ENCODE measurements at regions not wholly inside any gene's neighbourhood (a gene's known extent, or its start where the extent isn't known, plus 50 kb on each side); places are given as distances from the start of the nearest gene placed in this dataset.
"Not testable (repeated sequence)": the region's sequence is repeated elsewhere in the genome, so short reads cannot be mapped to it uniquely, and the experiment has no call there.

GRCh38 chr9:30771163-30771708 lies 1613.2 kb upstream of the ACO1 start:
- peak; percentile 25 for DNase-seq

GRCh38 chr9:30771760-30772159 lies 1612.7 kb upstream of the ACO1 start:
- no peak for DNase-seq

GRCh38 chr9:30773427-30773826 lies 1611.0 kb upstream of the ACO1 start:
- no peak for DNase-seq

GRCh38 chr9:30774326-30774725 lies 1610.1 kb upstream of the ACO1 start:
- no peak for DNase-seq

GRCh38 chr9:30775236-30775635 lies 1609.2 kb upstream of the ACO1 start:
- DNase-seq = no peak

DNA sequence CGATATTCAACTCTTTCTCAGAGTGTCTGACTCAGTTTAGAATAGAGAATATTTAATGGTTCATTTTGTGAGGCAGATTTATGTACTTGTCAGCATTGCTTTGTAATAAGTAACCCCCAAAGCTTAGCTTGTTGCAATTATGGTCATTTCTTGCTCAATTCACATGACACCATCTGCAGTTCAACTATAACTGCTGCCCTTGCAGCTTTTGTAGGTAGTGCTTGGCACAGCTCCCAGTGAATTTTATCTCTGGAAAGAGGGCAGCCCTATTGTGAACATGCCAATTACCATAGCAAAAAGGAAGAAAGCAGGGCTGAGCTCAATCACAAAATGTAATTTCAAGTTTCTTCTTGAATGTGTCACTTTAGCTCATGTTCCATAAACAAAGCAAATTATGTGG lies 1587.7 kb upstream of the ACO1 start:
- peak; percentile 87 for DNase-seq

DNA sequence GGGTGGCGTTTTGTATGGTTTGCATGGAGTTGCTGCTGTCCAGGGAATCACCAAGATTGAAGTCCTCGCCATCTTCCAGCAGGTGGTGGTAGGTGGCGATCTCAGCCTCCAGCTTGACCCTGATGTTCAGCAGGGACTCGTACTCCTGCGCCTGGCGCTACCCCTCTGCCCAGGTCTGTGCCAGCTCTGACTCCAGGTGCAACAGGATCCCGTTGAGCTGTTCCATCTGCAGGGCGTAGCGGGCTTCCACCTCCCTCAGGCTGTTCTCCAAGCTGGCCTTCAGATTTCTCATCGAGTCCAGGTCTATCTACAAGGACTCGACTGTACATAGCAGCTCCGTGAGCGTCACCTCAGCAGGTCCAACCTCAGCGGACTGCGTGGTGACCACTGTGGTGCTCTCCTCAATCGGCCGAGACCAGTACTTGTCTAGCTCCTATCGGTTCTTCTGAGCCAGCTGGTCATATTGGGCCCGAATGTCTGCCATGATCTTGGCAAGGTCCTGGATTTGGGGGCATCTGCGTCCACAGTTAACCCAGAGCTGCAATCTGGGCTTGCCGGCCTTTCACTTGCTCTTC lies 1584.8 kb upstream of the ACO1 start:
- no peak for DNase-seq

DNA sequence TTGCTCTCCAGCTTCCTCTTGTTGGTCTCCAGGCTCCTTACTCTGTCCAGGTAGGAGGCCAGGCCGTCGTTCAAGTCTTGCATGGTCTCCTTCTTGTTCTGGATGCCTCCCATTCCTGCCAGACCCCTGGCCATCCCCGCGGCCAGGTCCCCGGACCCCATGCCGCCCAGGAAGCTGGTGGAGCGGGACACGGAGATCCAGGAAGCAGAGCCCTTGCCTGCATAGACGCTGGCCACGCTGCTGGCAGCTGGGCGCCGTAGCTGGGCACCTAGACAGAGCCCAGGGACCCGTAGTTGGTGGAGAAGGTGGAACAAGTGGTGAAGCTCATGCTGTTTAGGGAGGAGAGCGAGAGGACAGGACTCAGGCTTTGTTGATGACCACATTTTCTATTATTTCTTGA lies 1584.0 kb upstream of the ACO1 start:
- DNase-seq = no peak

- no peak for DNase-seq
Observed at GRCh38 chr9:30812821-30813220, 1571.6 kb upstream of the ACO1 start.

DNA sequence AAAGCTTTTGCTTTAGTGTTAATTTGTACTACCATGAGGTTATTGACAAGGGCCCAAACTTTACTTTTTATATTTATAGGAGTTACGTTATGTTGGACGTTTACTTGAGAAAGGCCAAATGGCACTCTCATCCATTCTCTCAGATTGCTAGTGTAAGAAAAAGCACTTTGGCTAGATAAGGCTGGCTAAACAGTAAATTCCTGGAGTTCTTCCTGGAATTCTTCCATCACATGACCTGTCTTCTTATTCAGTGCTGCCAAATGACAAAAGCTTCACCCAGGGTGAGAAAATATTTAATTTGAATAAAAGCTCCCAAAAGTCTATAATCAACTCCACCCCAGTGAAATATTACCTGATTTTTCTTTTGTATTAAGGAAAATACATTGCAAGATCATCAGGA lies 1568.9 kb upstream of the ACO1 start:
- DNase-seq = no peak

DNA sequence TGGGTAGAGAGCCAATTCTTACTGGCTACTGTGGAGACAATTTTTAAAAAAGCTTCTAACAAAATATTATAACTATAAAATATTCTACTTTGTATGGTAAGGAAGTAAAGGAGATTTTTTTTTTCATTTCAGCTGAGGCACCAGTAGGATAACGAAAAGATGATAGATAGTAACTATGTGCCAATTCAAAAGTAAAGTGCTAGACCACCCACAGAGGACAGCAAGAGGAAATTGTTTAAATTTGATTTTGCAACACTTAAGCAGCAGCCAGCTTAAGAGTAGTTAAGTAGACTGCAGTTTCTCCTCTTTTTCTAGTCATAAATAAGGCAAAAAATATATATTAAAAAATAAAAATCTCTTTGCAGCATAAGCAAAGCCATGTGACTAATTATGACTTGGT lies 1539.3 kb upstream of the ACO1 start:
- DNase-seq = no peak

GRCh38 chr9:30846651-30847050 lies 1537.8 kb upstream of the ACO1 start:
- no peak for DNase-seq

DNA sequence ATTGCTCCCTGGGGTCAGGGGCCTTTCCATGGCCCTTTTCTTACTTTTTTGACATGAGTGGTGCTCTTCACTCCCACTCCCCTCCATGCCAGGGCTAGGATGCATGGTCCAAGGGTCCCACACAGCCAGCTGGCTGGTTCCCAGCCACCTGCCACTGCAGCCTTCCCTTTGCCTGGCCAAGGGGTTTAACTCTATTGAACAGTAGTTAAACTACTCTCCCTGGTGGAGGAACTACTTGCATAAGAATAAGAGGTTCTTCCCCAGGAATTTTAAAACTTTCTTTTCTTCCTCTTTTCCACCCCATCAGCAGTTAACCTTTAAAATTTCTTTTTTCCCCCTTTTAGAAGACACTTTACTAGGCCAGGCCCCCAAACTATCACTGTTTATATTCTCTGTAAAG lies 1532.8 kb upstream of the ACO1 start:
- no peak for DNase-seq

- no peak for DNase-seq
Observed at GRCh38 chr9:30900706-30901105, 1483.7 kb upstream of the ACO1 start.

GRCh38 chr9:30913331-30913730 lies 1471.1 kb upstream of the ACO1 start:
- peak; percentile 47 for DNase-seq

GRCh38 chr9:30915451-30915850 lies 1469.0 kb upstream of the ACO1 start:
- DNase-seq = no peak

DNA sequence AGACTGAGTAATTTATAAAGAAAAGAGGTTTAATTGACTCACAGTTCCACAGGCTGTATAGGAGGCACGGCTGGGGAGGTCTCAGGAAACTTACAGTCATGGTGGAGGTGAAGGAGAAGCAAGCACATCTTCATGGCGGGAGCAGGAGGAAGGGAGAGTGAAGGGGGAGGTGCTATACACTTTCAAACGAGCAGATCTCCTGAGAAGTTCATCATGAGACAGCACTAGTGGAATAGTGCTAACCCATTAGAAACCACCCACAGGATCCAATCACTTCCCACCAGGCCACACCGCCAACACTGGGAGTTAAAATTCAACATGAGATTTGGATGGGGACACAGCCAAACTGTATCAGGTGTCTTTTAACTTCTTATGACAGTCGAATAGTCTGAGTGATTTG lies 1459.3 kb upstream of the ACO1 start:
- no peak for DNase-seq

GRCh38 chr9:30925635-30926034 lies 1458.8 kb upstream of the ACO1 start:
- DNase-seq = peak; percentile 38

GRCh38 chr9:30928045-30928444 lies 1456.4 kb upstream of the ACO1 start:
- no peak for DNase-seq

DNA sequence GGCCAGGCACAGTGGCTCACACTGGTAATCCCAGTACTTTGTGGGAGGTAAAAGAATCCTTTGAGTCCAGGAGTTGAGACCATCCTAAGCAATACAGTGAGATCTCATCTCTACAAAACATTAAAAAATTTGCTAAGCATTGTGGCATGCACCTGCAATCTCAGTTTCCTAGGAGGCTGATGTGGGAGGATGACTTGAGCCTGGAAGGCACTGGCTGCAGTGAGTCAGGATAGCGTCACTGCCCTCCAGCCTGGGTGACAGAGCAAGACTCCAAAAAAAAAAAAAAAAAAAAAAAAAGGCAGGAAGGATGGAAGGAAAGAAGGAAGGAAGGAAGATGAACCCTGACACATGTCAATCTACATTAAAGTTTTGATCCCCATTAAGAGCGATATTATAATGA lies 1452.2 kb upstream of the ACO1 start:
- no peak for DNase-seq

DNA sequence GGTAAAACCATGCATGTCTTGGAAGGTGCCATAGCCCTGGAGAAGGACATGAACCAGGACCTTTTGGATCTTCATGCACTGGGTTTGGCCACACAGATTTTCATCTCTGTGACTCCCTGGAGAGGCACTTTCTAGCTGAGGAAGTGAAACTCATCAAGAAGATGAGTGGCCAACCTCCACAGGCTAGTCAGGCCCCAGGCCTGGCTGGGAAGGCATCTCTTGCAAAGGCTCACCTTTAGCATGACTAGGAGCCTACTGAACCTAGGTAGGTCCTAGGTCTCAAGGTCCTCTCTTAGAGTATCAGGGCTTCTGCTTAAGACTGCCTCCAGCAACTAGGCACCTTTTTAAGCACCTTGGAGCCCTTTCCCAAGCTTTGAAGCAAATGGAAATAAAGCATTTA lies 1448.7 kb upstream of the ACO1 start:
- DNase-seq = no peak

GRCh38 chr9:30937106-30937505 lies 1447.3 kb upstream of the ACO1 start:
- no peak for DNase-seq

DNA sequence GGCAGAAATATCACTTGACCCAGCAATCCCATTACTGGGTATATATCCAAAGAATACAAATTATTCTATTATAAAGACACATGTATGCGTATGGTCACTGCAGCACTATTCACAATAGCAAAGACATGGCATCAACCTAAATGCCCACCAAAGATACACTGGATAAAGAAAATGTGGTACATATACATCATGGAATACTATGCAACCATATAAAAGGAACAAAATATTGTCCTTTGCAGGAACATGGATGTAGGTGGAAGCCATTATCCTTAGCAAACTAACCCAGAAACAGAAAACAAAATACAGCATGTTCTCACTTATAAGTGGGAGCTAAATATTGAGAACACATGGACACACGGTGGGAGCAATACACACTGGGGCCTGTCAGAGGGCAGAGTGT lies 1441.6 kb upstream of the ACO1 start:
- DNase-seq = not testable (repeated sequence)

GRCh38 chr9:30943446-30944224 lies 1440.8 kb upstream of the ACO1 start:
- no peak for DNase-seq

GRCh38 chr9:30944225-30944569 lies 1440.2 kb upstream of the ACO1 start:
- DNase-seq = no peak

All from NCI-H69 (cell line).